ENCODE measurements at regions not wholly inside any gene's neighbourhood (a gene's known extent, or its start where the extent isn't known, plus 50 kb on each side); places are given as distances from the start of the nearest gene placed in this dataset.

DNA sequence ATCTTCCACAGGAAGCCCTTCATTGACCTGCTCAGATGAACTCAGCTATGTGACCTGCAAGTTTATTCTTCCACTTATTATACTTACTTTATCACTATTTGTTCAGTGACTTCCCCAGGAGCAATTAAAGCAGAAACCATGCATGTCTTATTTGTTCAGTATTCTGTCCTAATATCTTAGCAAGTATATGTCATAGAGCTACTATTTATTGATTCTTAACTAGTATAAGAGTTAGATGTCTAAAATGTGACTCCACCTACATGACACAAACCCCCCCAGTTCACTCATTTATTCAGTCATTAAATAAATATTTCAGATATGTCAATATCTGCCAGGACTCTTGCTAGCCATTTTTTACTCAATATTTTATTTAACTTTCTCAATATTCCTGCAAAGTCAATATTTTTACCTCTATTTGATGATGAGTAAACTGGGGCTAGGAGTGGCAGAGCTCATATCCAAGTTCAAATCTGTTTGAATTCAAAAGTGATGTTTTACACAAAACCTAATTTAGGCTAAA lies 469.0 kb upstream of the USP24 start:
- H3K36me3 ChIP-seq (ENCODE audit: insufficient read depth, low read length): no peaks in the 10 kb centered on the region
- H3K4me2 ChIP-seq (ENCODE audit: low read depth, low read length, poor library complexity, severe bottlenecking): no peak overlapping the region
- H3K4me3 ChIP-seq (ENCODE audit: low read length, poor library complexity, severe bottlenecking): no peak overlapping the region
- no peaks in the 10 kb centered on the region for H3F3A ChIP-seq (ENCODE audit: low read depth)
- no peaks in the 10 kb centered on the region for H3K4me1 ChIP-seq (ENCODE audit: insufficient read depth, low read length, poor library complexity, severe bottlenecking)
- no peak overlapping the region for H2AFZ ChIP-seq (ENCODE audit: low read length)
- no peak overlapping the region for H3K9ac ChIP-seq (ENCODE audit: low read depth, low read length, poor library complexity, severe bottlenecking)
- TF ChIP-seq, protein P1, sequence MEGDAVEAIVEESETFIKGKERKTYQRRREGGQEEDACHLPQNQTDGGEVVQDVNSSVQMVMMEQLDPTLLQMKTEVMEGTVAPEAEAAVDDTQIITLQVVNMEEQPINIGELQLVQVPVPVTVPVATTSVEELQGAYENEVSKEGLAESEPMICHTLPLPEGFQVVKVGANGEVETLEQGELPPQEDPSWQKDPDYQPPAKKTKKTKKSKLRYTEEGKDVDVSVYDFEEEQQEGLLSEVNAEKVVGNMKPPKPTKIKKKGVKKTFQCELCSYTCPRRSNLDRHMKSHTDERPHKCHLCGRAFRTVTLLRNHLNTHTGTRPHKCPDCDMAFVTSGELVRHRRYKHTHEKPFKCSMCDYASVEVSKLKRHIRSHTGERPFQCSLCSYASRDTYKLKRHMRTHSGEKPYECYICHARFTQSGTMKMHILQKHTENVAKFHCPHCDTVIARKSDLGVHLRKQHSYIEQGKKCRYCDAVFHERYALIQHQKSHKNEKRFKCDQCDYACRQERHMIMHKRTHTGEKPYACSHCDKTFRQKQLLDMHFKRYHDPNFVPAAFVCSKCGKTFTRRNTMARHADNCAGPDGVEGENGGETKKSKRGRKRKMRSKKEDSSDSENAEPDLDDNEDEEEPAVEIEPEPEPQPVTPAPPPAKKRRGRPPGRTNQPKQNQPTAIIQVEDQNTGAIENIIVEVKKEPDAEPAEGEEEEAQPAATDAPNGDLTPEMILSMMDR (conservative IDR thresholded peaks at IDR 0.05; ENCODE audit: low read length): no peak
- TF ChIP-seq EZH2phosphoT487 (IDR thresholded peaks at IDR 0.05; ENCODE audit: borderline replicate concordance): no peak
- no peaks in the 10 kb centered on the region for H3K9me2 ChIP-seq (replicated peaks; ENCODE audit: low read depth, low read length)
- no peaks in the 10 kb centered on the region for H3K79me2 ChIP-seq (ENCODE audit: insufficient read depth, low read length)
- no peaks in the 10 kb centered on the region for H3K27me3 ChIP-seq (ENCODE audit: insufficient read depth, low read length, poor library complexity, severe bottlenecking)
- no peaks in the 10 kb centered on the region for H3K9me3 ChIP-seq (ENCODE audit: insufficient read depth, low read depth, low read length)
- H4K20me1 ChIP-seq (ENCODE audit: insufficient read depth, low read length, poor library complexity, severe bottlenecking): no peaks in the 10 kb centered on the region

DNA sequence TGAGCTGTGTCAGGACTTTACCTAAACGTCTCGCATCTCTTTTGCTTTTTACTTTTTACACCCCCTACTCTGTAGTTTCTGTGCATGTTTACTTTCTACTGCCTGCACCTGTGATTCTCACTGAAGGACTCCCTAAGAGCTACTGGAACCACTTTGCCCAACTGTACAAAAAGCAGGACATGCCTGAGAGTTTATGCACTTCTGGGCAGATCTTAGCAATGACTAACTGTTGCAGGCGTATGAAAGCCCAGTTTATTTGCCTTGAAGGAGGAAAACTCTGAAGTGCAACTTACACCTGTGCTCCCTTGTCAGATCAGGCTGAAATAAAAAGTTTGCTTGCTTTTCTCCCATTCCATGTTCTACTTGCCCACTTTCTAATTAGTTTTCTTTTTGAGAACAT lies 467.0 kb upstream of the USP24 start:
- H3K9me3 ChIP-seq (ENCODE audit: insufficient read depth, low read depth, low read length): no peaks in the 10 kb centered on the region
- H3K4me1 ChIP-seq (ENCODE audit: insufficient read depth, low read length, poor library complexity, severe bottlenecking): no peaks in the 10 kb centered on the region
- no peak overlapping the region for H3K4me2 ChIP-seq (ENCODE audit: low read depth, low read length, poor library complexity, severe bottlenecking)
- no peaks in the 10 kb centered on the region for H4K20me1 ChIP-seq (ENCODE audit: insufficient read depth, low read length, poor library complexity, severe bottlenecking)
- H3K36me3 ChIP-seq (ENCODE audit: insufficient read depth, low read length): no peaks in the 10 kb centered on the region
- no peak overlapping the region for H3K9ac ChIP-seq (ENCODE audit: low read depth, low read length, poor library complexity, severe bottlenecking)
- TF ChIP-seq EZH2phosphoT487 (IDR thresholded peaks at IDR 0.05; ENCODE audit: borderline replicate concordance): no peak
- TF ChIP-seq, protein P1 (conservative IDR thresholded peaks at IDR 0.05; ENCODE audit: low read length): no peak
- H3F3A ChIP-seq (ENCODE audit: low read depth): no peaks in the 10 kb centered on the region
- H3K79me2 ChIP-seq (ENCODE audit: insufficient read depth, low read length): no peaks in the 10 kb centered on the region
- no peak overlapping the region for H3K4me3 ChIP-seq (ENCODE audit: low read length, poor library complexity, severe bottlenecking)
- no peaks in the 10 kb centered on the region for H3K27me3 ChIP-seq (ENCODE audit: insufficient read depth, low read length, poor library complexity, severe bottlenecking)
- no peak overlapping the region for H2AFZ ChIP-seq (ENCODE audit: low read length)
- no peaks in the 10 kb centered on the region for H3K9me2 ChIP-seq (replicated peaks; ENCODE audit: low read depth, low read length)

DNA sequence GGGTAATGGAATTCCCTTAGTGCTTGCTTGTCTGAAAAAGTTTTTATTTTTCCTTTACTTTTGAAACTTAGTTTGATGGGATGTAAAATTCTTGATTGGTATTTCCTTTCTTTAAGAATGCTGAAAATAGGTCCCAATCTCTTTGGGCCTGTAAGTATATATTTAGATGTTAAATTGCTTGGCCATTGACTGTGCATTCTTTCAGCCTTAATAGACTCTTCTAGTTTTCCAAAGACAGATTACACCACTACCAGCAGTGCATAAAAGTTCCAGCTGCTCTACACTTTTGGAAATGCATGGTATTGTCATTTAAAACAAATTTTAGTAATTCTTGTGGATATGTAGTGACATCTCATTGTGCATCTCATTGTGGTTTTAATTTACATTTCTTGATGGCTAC lies 464.8 kb upstream of the USP24 start:
- no peaks in the 10 kb centered on the region for H3K4me1 ChIP-seq (ENCODE audit: insufficient read depth, low read length, poor library complexity, severe bottlenecking)
- no peak overlapping the region for H3K4me2 ChIP-seq (ENCODE audit: low read depth, low read length, poor library complexity, severe bottlenecking)
- H3K36me3 ChIP-seq (ENCODE audit: insufficient read depth, low read length): no peaks in the 10 kb centered on the region

More for the DNA sequence above, 464.8 kb upstream of the USP24 start:
- Histone ChIP-seq H3K9ac (ENCODE audit: low read depth, low read length, poor library complexity, severe bottlenecking) (no peak overlapping the region), H3K9me2 (replicated peaks; ENCODE audit: low read depth, low read length) (no peaks in the 10 kb centered on the region), H3K9me3 (ENCODE audit: insufficient read depth, low read depth, low read length) (no peaks in the 10 kb centered on the region), H3K4me3 (ENCODE audit: low read length, poor library complexity, severe bottlenecking) (no peak overlapping the region), H2AFZ (ENCODE audit: low read length) (no peak overlapping the region), H3F3A (ENCODE audit: low read depth) (no peaks in the 10 kb centered on the region), H4K20me1 (ENCODE audit: insufficient read depth, low read length, poor library complexity, severe bottlenecking) (no peaks in the 10 kb centered on the region), H3K27me3 (ENCODE audit: insufficient read depth, low read length, poor library complexity, severe bottlenecking) (no peaks in the 10 kb centered on the region), H3K79me2 (ENCODE audit: insufficient read depth, low read length) (no peaks in the 10 kb centered on the region)
- TF ChIP-seq, protein P1 (conservative IDR thresholded peaks at IDR 0.05; ENCODE audit: low read length): no peak
- no peak for TF ChIP-seq EZH2phosphoT487 (IDR thresholded peaks at IDR 0.05; ENCODE audit: borderline replicate concordance)

Data from Loucy (cell line).